PFSK-1 (cell line): ENCODE measurements at regions not wholly inside any gene's neighbourhood (a gene's known extent, or its start where the extent isn't known, plus 50 kb on each side); places are given as distances from the start of the nearest gene placed in this dataset.

Experiments used
- POLR2AphosphoS5 ChIP-seq: IDR thresholded peaks from 2 replicates; pipeline ENCODE4 v1.6.1; 2012; ENCODE audit warnings: low read depth, mild to moderate bottlenecking, control low read depth, low read length, moderate library complexity
- TAF1 ChIP-seq: IDR thresholded peaks from 2 replicates; pipeline ENCODE4 v1.6.1; 2012; ENCODE audit warnings: low read length, control low read depth, borderline replicate concordance; ENCODE audit not compliant: insufficient read depth
- TF ChIP-seq, protein P1 (sequence below), 2 experiments: IDR thresholded peaks; 2 replicates each; pipeline versions ENCODE4 v1.6.1 to v1.8.0; 2011 to 2012; ENCODE audit warnings: low read depth in 2 of 2, low read length in 2 of 2, control low read depth in 1 of 2, inconsistent platforms in 1 of 2, mild to moderate bottlenecking in 1 of 2, moderate library complexity in 1 of 2; ENCODE audit not compliant: insufficient read depth in 1 of 2

DNA sequence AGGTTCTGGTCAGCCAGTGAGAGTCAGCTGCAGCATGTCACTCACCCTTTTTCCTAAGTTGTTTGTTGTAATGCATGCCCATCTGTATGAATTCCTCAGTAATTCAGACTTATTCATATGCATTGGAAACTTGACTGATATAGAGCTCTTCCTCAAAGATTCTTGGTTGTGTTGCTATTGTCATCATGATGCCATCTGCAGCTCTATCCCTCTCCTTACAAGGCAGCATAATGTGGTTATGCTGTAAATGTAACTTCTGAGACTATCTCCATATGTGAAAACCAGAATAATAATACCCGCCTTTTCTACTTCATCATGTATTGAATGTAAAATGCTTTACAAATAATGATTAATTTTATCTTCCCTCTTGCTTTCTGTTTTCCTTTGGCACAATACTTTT lies 252.6 kb upstream of the MTPN start:
- TF ChIP-seq POLR2AphosphoS5, result no peak
- TF ChIP-seq, protein P1, sequence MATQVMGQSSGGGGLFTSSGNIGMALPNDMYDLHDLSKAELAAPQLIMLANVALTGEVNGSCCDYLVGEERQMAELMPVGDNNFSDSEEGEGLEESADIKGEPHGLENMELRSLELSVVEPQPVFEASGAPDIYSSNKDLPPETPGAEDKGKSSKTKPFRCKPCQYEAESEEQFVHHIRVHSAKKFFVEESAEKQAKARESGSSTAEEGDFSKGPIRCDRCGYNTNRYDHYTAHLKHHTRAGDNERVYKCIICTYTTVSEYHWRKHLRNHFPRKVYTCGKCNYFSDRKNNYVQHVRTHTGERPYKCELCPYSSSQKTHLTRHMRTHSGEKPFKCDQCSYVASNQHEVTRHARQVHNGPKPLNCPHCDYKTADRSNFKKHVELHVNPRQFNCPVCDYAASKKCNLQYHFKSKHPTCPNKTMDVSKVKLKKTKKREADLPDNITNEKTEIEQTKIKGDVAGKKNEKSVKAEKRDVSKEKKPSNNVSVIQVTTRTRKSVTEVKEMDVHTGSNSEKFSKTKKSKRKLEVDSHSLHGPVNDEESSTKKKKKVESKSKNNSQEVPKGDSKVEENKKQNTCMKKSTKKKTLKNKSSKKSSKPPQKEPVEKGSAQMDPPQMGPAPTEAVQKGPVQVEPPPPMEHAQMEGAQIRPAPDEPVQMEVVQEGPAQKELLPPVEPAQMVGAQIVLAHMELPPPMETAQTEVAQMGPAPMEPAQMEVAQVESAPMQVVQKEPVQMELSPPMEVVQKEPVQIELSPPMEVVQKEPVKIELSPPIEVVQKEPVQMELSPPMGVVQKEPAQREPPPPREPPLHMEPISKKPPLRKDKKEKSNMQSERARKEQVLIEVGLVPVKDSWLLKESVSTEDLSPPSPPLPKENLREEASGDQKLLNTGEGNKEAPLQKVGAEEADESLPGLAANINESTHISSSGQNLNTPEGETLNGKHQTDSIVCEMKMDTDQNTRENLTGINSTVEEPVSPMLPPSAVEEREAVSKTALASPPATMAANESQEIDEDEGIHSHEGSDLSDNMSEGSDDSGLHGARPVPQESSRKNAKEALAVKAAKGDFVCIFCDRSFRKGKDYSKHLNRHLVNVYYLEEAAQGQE (IDR thresholded peaks at IDR 0.05; ENCODE audit: insufficient read depth in 1 of 2, low read depth in 2 of 2, low read length in 2 of 2), result no peak
- TF ChIP-seq TAF1, result no peak
